Prostate gland (tissue), 2 donors: ENCODE measurements at regions not wholly inside any gene's neighbourhood (a gene's known extent, or its start where the extent isn't known, plus 50 kb on each side); places are given as distances from the start of the nearest gene placed in this dataset.
"Not testable (repeated sequence)": the region's sequence is repeated elsewhere in the genome, so short reads cannot be mapped to it uniquely, and the experiment has no call there.

Source experiments
- DNase-seq: peaks from one replicate; pipeline ENCODE4 v3.0.0-alpha.2; 2019; ENCODE audit warnings: low spot score
- H3K27ac ChIP-seq, 2 donors: fragments of 200-600 bp; sonication (generic); 2 replicates each; pipeline ENCODE4 v1.5.1; 2017 to 2019
- H3K27me3 ChIP-seq: fragments of 200-600 bp; sonication (generic); replicated peaks from 2 replicates; pipeline ENCODE4 v1.5.1; 2019; ENCODE audit not compliant: insufficient read depth
- H3K36me3 ChIP-seq, 2 donors: fragments of 200-600 bp; sonication (generic); 1 replicate in 1 of 2; 2 replicates in 1 of 2; pipeline versions ENCODE4 v1.5.1 to v1.8.1; 2017 to 2019
- H3K4me1 ChIP-seq: fragments of 200-600 bp; sonication (generic); replicated peaks from 2 replicates; pipeline ENCODE4 v1.5.1; 2019
- H3K4me3 ChIP-seq, 2 donors: fragments of 200-600 bp; sonication (generic); 2 replicates each; pipeline ENCODE4 v1.5.1; 2017 to 2019
- H3K9me3 ChIP-seq: fragments of 200-600 bp; sonication (generic); 2 replicates; pipeline ENCODE4 v1.5.1; 2017
- CTCF ChIP-seq, 4 experiments: fragments of 200-600 bp in 2 of 4; fragments of 450-650 bp in 2 of 4; sonication (generic) in 2 of 4; IDR thresholded peaks; 1 replicate in 3 of 4; 2 replicates in 1 of 4; pipeline ENCODE4 v1.5.1; 2016 to 2019; ENCODE audit warnings: antibody characterized with exemption in 4 of 4, mild to moderate bottlenecking in 2 of 4, moderate library complexity in 2 of 4
- POLR2A ChIP-seq: fragments of 450-650 bp; IDR thresholded peaks from one replicate; pipeline ENCODE4 v1.6.1; 2016; ENCODE audit warnings: antibody characterized with exemption, mild to moderate bottlenecking
- POLR2AphosphoS5 ChIP-seq: sonication (generic); formaldehyde crosslinking; IDR thresholded peaks from one replicate; pipeline ENCODE4 v1.6.1; 2017; ENCODE audit warnings: antibody characterized with exemption
- WGBS: methylation state at CpG from one replicate; pipeline ENCODE4 v1.1.5; 2018; 5-methylcytosine and 5-hydroxymethylcytosine counted together
- intact Hi-C: fragments of 100-400 bp; cut with DNase I; formaldehyde crosslinking; loops from one replicate; pipeline ENCODE4 v1.14.2; 2022

- Histone ChIP-seq H3K9me3 (no peaks in the 10 kb centered on the region), H3K36me3 (no peaks in the 10 kb centered on the region), H3K27ac (no peak overlapping the region), H3K27me3 (no peaks in the 10 kb centered on the region), H3K4me3 (no peak overlapping the region), H3K4me1 (no peaks in the 10 kb centered on the region)
- DNase-seq: no peak
- 88% methylated on average over 3 of the region's 3 CpGs for WGBS
- intact Hi-C loops: no loop called here
- TF ChIP-seq POLR2AphosphoS5 (no peak), POLR2A (no peak), CTCF (IDR thresholded peaks at IDR 0.05) (no peak)
Observed at GRCh38 chr3:90068783-90069182, 961.4 kb downstream of the EPHA3 start.

- H3K4me1 ChIP-seq: no peaks in the 10 kb centered on the region
- no peak overlapping the region for H3K4me3 ChIP-seq
- TF ChIP-seq POLR2A: no peak
- no peak for TF ChIP-seq CTCF (IDR thresholded peaks at IDR 0.05)
- no peak for TF ChIP-seq POLR2AphosphoS5
- H3K36me3 ChIP-seq: no peaks in the 10 kb centered on the region
- no peaks in the 10 kb centered on the region for H3K27me3 ChIP-seq
- intact Hi-C loops: no loop called here
- no peaks in the 10 kb centered on the region for H3K9me3 ChIP-seq
- no peak for DNase-seq
- no peak overlapping the region for H3K27ac ChIP-seq
- WGBS: 30% methylated on average over 1 of the region's 1 CpG
Observed at GRCh38 chr3:90069748-90070147, 962.3 kb downstream of the EPHA3 start.

GRCh38 chr3:90076136-90076535 is 968.7 kb downstream of the EPHA3 start:
- Histone ChIP-seq H3K9me3 (no peaks in the 10 kb centered on the region), H3K36me3 (no peaks in the 10 kb centered on the region), H3K4me3 (no peak overlapping the region), H3K4me1 (no peaks in the 10 kb centered on the region), H3K27me3 (no peaks in the 10 kb centered on the region), H3K27ac (no peak overlapping the region)
- TF ChIP-seq POLR2A (no peak), POLR2AphosphoS5 (no peak), CTCF (IDR thresholded peaks at IDR 0.05) (no peak)
- DNase-seq: no peak
- intact Hi-C loops: no loop called here

GRCh38 chr3:90080988-90081387 is 973.6 kb downstream of the EPHA3 start:
- WGBS: 23% methylated on average over 1 of the region's 1 CpG
- no peaks in the 10 kb centered on the region for H3K9me3 ChIP-seq
- H3K36me3 ChIP-seq: no peaks in the 10 kb centered on the region
- no peak for TF ChIP-seq POLR2A
- no peak for TF ChIP-seq CTCF (IDR thresholded peaks at IDR 0.05)
- no peak for TF ChIP-seq POLR2AphosphoS5
- H3K4me1 ChIP-seq: no peaks in the 10 kb centered on the region
- no peak for DNase-seq
- no peak overlapping the region for H3K27ac ChIP-seq
- H3K4me3 ChIP-seq: no peak overlapping the region
- intact Hi-C loops: no loop called here
- no peaks in the 10 kb centered on the region for H3K27me3 ChIP-seq

- WGBS: 96% methylated on average over 8 of the region's 8 CpGs
- intact Hi-C loops: not testable (repeated sequence)
Observed at GRCh38 chr3:90086297-90086696, 978.9 kb downstream of the EPHA3 start.

More at GRCh38 chr3:90086297-90086696, 978.9 kb downstream of the EPHA3 start:
- H3K4me3 ChIP-seq, H3K27me3 ChIP-seq, H3K9me3 ChIP-seq, H3K4me1 ChIP-seq, DNase-seq, H3K27ac ChIP-seq, H3K36me3 ChIP-seq: not testable (repeated sequence)
